ENCODE measurements at regions not wholly inside any gene's neighbourhood (a gene's known extent, or its start where the extent isn't known, plus 50 kb on each side); places are given as distances from the start of the nearest gene placed in this dataset.

DNA sequence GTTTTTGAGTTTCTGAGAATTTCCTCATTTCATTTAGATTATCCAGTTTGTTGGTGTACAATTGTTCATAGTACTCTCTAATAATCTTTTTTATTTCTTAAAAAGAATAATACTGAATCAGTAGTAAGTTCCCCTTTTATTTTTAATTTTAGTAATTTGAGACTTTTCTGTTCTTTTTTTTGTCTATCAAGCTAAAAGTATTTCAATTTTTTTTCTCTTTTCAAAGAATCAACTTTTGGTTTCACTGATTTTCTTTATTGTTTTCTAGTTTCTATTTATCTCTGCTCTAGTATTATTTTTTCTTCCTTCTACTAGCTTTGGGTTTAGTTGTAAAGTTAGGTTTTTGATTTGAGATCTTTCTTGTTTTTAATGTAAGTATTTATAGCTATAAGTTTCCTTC lies 60.6 kb upstream of the ARL15 start:
- DNase-seq (ENCODE audit: low read depth in 4 of 4, low spot score in 2 of 4) = no peak

DNA sequence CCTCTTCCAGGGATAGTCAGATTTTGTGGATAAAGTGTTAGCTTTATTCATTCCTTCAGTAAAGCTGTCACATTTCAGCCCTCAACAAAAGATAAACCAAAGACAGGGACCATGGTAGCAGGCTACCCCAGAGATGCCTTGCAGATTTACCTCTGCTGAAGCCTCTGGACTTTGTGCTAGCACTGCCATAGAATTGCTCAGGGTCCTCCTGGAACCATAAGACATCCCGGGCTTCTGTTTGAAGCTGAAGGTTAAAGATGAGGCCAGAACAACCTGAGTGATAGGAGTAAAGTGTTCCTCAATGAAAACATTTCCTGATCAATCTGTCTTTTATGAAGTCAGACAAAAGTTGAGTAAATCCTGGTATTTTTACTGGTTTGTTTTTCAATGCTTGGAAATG lies 57.5 kb upstream of the ARL15 start:
- DNase-seq (ENCODE audit: low read depth in 4 of 4, low spot score in 2 of 4) = no peak

DNA sequence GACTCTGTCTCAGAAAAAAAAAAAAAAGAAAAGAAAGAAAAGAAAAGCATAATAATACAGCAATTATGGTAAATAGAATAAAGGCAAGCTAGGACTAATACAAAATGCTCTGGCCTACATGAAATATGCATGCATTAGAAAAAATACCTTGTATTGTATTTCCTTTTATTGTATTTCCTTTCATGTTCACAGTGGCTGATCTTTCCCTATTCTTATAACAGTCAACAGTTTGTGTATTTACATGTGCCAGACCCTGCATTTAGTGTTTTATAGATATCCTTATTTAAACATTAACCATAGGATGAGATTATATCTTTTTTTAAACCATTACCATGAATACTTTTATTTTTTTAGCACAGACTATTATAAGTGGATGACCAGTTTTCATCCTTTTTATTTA lies 56.3 kb upstream of the ARL15 start:
- no peak for DNase-seq (ENCODE audit: low read depth in 4 of 4, low spot score in 2 of 4)

DNA sequence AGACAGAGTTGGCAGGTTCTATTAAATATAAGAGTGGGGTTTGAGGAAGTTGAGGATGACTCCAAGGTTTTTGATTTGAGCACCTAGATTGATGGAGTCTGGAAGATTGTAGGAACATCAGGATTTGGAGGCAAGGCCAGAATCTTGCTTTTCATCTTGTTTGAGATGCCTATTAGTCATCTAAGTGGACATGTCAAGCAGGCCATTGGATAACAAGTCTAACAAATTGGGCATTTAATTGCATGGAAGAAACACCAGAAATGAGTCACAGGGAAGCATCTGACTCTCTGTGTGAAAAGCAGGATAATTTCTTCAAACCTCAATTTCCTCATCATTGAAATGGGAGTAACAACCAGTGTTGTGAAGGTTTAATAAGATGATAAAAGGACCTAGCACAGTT lies 53.3 kb upstream of the ARL15 start:
- no peak for DNase-seq (ENCODE audit: low read depth in 4 of 4, low spot score in 2 of 4)

DNA sequence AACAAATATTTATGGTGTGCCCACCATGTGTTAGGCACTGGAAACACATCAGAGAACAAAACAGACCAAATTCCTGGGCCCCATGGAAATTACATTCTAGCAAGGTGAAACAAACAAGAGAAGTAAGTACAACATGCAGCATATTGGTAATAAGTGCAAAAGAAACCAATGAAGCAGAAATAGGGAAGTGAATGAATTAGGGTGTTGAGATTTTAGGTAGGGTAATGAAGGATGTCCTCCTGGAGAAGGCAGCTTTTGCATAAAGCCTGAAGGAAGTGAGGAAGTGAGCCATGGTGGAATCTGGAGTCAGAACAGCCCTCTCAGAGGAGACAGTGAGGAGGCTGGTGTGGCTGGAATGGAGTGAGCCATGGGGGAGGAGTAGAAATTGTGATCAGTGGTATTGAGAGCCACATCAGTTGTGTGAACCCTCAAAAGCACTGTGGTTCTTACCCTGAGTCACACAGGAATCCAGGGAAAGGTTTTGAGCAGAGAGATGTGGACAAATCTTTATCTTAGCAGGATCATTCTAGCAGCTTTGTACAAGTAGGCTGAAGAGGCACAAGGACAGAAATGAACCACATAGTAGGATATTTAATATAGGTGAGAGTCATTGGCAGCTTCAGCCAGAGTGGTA lies 52.7 kb upstream of the ARL15 start:
- no peak for DNase-seq (ENCODE audit: low read depth in 4 of 4, low spot score in 2 of 4)

DNA sequence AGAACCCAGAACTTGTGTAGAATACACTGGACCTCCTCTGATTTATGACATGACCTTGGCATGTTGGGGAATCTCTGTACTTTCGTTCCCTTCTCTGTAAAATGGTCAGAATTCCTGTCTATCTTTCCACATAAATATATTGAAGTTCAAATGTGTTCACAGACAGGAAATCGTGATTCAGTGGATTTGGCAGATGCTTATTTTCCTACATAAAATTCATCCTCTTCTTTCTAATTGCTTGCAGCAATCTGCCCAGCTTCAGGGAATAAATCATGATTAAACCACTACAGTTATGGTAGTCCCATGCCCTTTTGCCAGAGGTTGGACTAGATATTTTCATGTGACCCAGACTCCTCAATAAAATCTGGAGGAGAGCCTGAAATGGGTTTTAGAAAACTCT lies 52.1 kb upstream of the ARL15 start:
- DNase-seq (ENCODE audit: low read depth in 4 of 4, low spot score in 2 of 4) = no peak

DNA sequence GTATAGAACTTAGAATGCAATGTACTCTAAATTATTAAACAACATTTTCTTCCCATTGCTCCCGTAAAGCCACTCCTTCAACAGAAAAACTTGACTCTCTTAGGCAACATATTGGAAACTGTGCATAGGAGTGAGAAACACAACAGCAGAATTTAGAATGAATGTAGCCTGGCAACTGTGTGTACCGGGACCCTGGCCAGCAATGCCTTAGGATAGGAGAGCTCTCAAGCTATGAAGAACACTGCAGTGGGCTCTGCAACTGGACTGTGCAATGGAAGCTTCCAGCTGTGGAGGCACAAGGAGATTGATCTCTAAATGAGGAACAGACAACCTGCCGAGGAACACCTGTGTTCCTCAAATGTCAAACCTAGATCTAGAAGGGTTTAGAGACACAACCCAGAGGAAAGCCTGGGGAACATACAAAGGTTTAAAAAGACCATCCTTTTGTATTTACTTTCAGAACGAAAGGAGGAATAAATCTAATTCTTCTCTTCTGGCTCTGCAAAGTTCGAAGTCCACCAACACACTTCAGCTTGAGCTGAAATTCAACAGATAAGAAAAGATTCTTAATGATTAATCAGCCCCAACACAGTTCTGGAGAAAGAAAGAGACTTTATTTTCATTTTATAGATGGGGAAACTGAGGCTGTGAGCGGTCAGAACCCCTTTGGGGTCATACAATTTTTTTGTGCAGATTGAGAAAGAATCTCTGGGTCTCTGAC lies 51.5 kb upstream of the ARL15 start:
- DNase-seq (ENCODE audit: low read depth in 4 of 4, low spot score in 2 of 4) = no peak

DNA sequence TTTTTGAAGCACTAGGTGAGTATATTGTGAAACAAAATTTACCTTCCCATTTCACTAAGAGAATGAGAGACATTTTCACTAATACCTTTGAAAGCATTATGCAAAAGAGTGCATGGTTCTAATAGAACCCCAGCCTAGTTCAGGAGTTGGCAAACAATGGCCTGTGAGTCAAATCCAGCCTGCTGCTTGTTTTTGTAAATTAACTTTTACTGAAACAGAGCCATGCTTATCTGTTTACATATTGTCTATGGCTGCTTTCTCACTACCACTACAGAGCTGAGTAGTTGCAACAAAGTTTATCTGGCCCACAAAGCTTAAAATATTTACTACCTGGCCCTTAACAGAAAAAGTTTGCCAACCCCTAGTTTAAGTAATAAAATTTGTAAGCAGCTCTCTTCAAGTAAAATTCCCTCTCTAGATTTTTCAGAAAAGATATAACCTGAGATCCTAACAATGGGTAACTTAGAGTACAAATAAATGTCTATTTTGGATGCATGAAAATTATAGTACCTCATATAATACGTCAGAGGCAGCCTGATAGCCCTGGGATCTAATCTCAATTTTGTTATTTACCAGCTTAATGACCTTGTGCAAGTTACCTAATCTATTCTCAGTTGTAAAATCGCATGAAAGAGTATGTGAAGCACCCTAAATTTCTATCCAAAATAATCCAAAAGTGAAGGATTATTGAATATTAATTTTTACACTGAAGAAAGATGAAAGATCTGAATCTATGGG lies 50.7 kb upstream of the ARL15 start:
- DNase-seq (ENCODE audit: low read depth in 4 of 4, low spot score in 2 of 4) = no peak

Data from left renal cortex interstitium (tissue), 4 donors.